Stomach (tissue), 4 donors: ENCODE measurements at regions not wholly inside any gene's neighbourhood (a gene's known extent, or its start where the extent isn't known, plus 50 kb on each side); places are given as distances from the start of the nearest gene placed in this dataset.

Experiments used
- CTCF ChIP-seq, 7 experiments: fragments of 450-650 bp in 4 of 7; fragments of 200-600 bp in 3 of 7; sonication (generic) in 3 of 7; IDR thresholded peaks; one replicate each; pipeline ENCODE4 v1.5.1; 2016 to 2019; ENCODE audit warnings: antibody characterized with exemption in 7 of 7, control low read depth in 2 of 7, mild to moderate bottlenecking in 1 of 7
- POLR2A ChIP-seq, 4 donors: fragments of 450-650 bp; IDR thresholded peaks; one replicate each; pipeline ENCODE4 v1.6.1; 2016; ENCODE audit warnings: antibody characterized with exemption in 4 of 4, control low read depth in 2 of 4, mild to moderate bottlenecking in 1 of 4, moderate library complexity in 1 of 4
- POLR2AphosphoS5 ChIP-seq, 3 donors: sonication (generic); formaldehyde crosslinking; IDR thresholded peaks; one replicate each; pipeline ENCODE4 v1.6.1; 2016; ENCODE audit warnings: antibody characterized with exemption in 3 of 3

DNA sequence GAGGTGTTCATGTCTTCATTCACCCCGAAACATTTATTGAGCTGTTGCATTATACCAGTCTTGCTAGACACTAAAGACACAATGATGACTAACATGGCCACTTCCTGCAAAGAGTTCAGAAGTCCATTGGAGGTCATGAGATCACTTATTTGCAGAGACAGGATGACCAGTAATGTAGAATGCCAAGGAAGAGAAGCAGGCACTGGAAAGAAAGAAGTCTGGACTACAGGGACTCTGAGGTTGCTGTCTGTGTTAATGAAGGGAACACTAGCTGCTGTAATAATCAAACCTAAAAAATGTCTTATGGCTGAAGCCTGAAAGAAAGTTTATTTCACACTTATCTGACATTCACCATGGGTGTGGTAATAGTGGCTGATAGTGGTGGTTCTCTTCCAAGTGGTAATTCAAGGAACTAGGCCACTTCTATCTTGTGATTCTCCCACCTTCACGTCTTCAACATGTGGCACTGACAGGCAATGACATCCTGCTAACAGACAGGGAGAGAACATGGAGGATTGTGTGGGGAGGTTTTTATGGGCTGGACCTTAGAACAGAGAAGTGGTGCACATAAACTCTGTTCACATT, 89.2 kb upstream of the MKLN1 start:
- TF ChIP-seq CTCF (IDR thresholded peaks at IDR 0.05): no peak
- no peak for TF ChIP-seq POLR2A (IDR thresholded peaks at IDR 0.05)
- TF ChIP-seq POLR2AphosphoS5 (IDR thresholded peaks at IDR 0.05): no peak
